AG04449 (cell line): ENCODE measurements at regions not wholly inside any gene's neighbourhood (a gene's known extent, or its start where the extent isn't known, plus 50 kb on each side); places are given as distances from the start of the nearest gene placed in this dataset.

Experiments
- CTCF ChIA-PET: fragments of 350-600 bp; formaldehyde crosslinking; extraction: SDS; loops from one replicate; lab custom pipeline; 2021; ENCODE audit warnings: antibody characterized with exemption; lab: Yijun Ruan, JAX
- POLR2A ChIA-PET: fragments of 400-600, 350-600 bp; formaldehyde crosslinking; extraction: SDS; loops from one replicate; lab custom pipeline; 2020; ENCODE audit warnings: antibody characterized with exemption, inconsistent platforms; lab: Yijun Ruan, JAX
- DNase-seq: peaks from one replicate; pipeline ENCODE4 v3.0.0-alpha.2; 2010; ENCODE audit warnings: low read depth, low spot score
- H3K4me3 ChIP-seq: 2 replicates; pipeline ENCODE4 v1.5.1; 2011; ENCODE audit warnings: low read depth, mild to moderate bottlenecking, control low read depth, low read length
- CTCF ChIP-seq: IDR thresholded peaks from one replicate; pipeline ENCODE4 v1.5.1; 2011; ENCODE audit warnings: mild to moderate bottlenecking, moderate library complexity, low read length, control low read depth, inconsistent platforms; ENCODE audit not compliant: insufficient read depth; ENCODE audit errors: missing control alignments

DNA sequence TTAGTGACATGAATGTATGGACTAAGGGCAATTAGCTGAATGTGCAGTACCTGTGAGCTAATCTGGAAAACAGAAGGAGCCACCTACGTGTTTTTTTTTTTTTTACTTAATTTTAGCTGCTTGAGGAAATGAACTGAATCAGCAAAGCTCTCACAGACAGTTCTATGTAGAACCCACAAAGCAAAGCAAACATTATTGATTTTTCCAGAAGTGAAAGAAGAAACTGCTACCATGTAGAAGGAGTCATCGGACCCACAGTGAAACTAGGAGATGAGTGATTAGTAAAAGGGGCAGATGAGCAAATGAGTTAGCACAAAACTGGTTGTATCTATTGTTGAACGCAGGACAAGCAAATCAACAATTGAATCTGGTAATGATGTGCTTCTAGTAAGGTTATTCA lies 94.1 kb upstream of the SLC7A1 start:
- POLR2A ChIA-PET = no interaction called here
- no peak for TF ChIP-seq CTCF
- DNase-seq = no peak
- no peak overlapping the region for H3K4me3 ChIP-seq
- CTCF ChIA-PET = no interaction called here

- no peak overlapping the region for H3K4me3 ChIP-seq
- POLR2A ChIA-PET = interaction anchor here (0.6 kb wide), 1 partner anchor 1278 kb away, joined by 3 read pairs; no protein-coding TSS in a partner anchor
- DNase-seq = no peak
- CTCF ChIA-PET = no interaction called here
- no peak for TF ChIP-seq CTCF
Observed at GRCh38 chr13:29688193-29688592, 92.7 kb upstream of the SLC7A1 start.

DNA sequence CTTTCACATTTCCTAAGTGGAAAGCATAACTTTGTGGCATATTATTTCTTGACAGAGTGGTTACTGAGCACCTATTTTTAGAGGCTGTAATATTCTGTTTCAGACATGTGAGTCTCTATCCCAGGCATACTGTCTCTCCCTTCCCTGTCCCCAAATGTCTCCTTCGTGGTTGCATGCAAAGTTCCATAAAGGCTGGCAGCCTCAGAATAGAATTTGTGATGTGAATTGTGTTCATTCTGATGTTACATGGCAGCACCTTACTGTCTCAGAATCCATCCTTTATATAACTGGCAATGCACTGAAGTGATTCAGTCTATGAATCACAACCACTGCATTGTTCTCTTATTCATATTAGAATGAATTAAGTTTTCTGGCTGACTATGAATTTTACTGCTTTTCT lies 89.0 kb upstream of the SLC7A1 start:
- no peak for DNase-seq
- CTCF ChIA-PET = no interaction called here
- TF ChIP-seq CTCF = no peak

DNA sequence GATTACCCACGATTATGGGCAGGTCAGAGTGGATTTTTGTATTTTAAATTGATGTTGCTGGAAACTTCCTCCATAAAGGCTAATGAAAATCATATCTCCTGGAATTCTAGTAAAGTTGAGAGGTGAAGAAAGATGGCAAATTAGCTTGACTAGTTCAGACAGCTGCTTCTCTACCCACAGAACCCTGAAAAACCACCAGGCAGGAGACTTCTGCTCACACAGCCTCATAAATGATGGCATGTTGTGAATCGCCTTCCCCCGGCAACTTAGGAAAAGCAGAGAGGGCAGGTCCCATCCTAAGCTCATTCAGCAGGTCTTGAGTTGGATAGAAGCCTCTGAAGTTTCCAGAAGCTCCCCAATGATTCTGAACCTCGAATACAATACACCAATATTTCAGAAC lies 87.6 kb upstream of the SLC7A1 start:
- H3K4me3 ChIP-seq = no peak overlapping the region
- CTCF ChIA-PET = interaction anchor here (0.9 to 1.1 kb wide), 2 partner anchors 19 to 174 kb away, joined by 3 to 4 read pairs; no protein-coding TSS in a partner anchor

More for the DNA sequence above, 89.0 kb upstream of the SLC7A1 start:
- no peak overlapping the region for H3K4me3 ChIP-seq
- POLR2A ChIA-PET = no interaction called here

DNA sequence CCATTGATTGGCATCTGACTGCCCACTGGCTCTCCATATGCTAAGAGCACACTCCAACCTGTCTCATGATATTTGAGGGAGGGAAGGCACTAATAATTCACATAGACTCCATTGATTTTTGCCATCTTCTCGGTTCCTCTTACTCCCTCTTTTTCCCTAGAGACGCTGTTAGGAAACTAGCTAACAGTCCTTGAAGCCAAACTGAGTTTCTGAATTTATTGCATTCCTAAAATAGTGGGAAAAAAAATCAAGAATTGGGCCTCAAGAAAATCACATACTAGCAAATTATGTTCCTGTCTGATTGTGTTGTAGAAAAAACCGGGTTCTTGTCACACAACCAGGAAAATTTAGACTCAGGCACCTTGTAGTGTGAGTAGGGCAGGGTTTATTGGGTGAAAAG lies 86.4 kb upstream of the SLC7A1 start:
- ChIA-PET CTCF (no interaction called here), POLR2A (no interaction called here)
- TF ChIP-seq CTCF = no peak
- DNase-seq = no peak
- no peak overlapping the region for H3K4me3 ChIP-seq

More for the DNA sequence above, 87.6 kb upstream of the SLC7A1 start:
- POLR2A ChIA-PET = no interaction called here
- no peak for DNase-seq
- no peak for TF ChIP-seq CTCF

DNA sequence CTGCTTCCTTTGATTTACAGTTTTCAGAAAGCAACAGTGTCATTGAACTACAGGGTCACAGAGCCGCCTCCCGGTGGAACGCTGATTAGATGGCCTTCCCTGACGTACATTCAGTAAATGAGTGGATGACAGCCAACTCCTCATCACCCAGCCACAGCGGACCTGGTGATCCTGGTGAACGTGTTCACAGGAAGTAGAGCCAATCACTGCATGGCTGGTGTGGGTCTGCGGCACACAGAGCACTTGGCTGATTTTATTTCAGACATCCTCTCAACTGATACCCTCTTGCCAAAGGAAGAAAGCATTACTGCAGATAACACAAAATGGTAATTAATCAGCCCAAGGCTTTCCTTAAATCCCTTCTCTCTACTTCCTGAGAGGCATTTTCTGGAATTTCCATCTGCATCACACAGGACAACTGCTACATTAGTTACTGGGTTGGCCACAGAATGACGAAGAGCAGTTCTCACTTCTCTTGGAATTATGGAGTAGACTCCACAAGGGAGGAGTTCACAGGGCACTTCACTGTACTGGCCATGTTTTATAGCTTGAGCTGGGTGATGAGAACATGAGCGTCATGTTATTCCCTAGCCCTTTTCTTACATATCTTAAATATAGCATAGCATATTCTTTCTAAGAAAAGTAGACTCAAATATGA lies 84.0 kb upstream of the SLC7A1 start:
- no peak overlapping the region for H3K4me3 ChIP-seq
- TF ChIP-seq CTCF = no peak
- ChIA-PET CTCF (interaction anchor here (1.0 kb wide), 1 partner anchor 19 kb away, joined by 3 read pairs; no protein-coding TSS in a partner anchor), POLR2A (no interaction called here)
- DNase-seq = no peak
